Esophagus squamous epithelium (tissue), 4 donors: ENCODE measurements at regions not wholly inside any gene's neighbourhood (a gene's known extent, or its start where the extent isn't known, plus 50 kb on each side); places are given as distances from the start of the nearest gene placed in this dataset.

Source experiments
- POLR2A ChIP-seq, 4 donors: fragments of 450-650 bp; IDR thresholded peaks; one replicate each; pipeline ENCODE4 v1.6.1; 2017; ENCODE audit warnings: antibody characterized with exemption in 4 of 4, mild to moderate bottlenecking in 4 of 4, moderate library complexity in 3 of 4
- TF ChIP-seq, protein P1 (sequence below), 6 experiments: fragments of 450-650 bp in 4 of 6; fragments of 200-600 bp in 2 of 6; sonication (generic) in 2 of 6; IDR thresholded peaks; one replicate each; pipeline ENCODE4 v1.5.1; 2016 to 2019; ENCODE audit warnings: antibody characterized with exemption in 6 of 6, mild to moderate bottlenecking in 4 of 6, moderate library complexity in 4 of 6

GRCh38 chrX:21047034-21047455 is 327.2 kb upstream of the CNKSR2 start:
- TF ChIP-seq, protein P1, sequence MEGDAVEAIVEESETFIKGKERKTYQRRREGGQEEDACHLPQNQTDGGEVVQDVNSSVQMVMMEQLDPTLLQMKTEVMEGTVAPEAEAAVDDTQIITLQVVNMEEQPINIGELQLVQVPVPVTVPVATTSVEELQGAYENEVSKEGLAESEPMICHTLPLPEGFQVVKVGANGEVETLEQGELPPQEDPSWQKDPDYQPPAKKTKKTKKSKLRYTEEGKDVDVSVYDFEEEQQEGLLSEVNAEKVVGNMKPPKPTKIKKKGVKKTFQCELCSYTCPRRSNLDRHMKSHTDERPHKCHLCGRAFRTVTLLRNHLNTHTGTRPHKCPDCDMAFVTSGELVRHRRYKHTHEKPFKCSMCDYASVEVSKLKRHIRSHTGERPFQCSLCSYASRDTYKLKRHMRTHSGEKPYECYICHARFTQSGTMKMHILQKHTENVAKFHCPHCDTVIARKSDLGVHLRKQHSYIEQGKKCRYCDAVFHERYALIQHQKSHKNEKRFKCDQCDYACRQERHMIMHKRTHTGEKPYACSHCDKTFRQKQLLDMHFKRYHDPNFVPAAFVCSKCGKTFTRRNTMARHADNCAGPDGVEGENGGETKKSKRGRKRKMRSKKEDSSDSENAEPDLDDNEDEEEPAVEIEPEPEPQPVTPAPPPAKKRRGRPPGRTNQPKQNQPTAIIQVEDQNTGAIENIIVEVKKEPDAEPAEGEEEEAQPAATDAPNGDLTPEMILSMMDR (IDR thresholded peaks at IDR 0.05): no peak
- TF ChIP-seq POLR2A (IDR thresholded peaks at IDR 0.05): no peak
